A549 (cell line): ENCODE measurements at regions not wholly inside any gene's neighbourhood (a gene's known extent, or its start where the extent isn't known, plus 50 kb on each side); places are given as distances from the start of the nearest gene placed in this dataset.
"Not testable (repeated sequence)": the region's sequence is repeated elsewhere in the genome, so short reads cannot be mapped to it uniquely, and the experiment has no call there.

ENCODE experiments used
- ATAC-seq, 2 experiments: fragments of 200-7000 bp in 1 of 2; fragments of >200 bp in 1 of 2; cut with Nextera tagmentation in 1 of 2; cut with Tn5 transposase in 1 of 2; 3 replicates each; pipeline versions ENCODE4 v1.8.0 to v1.9.1; 2018 to 2020; ENCODE audit warnings: mild to moderate bottlenecking in 1 of 2, moderate library complexity in 1 of 2
- CTCF ChIA-PET: fragments of 300-600 bp; sonication (Branson Sonifier 250); formaldehyde crosslinking; extraction: SDS; loops from one replicate; lab custom pipeline; 2021; ENCODE audit warnings: antibody characterized with exemption, inconsistent platforms; lab: Yijun Ruan, JAX
- POLR2A ChIA-PET: fragments of 350-600 bp; formaldehyde crosslinking; extraction: SDS; loops from one replicate; lab custom pipeline; 2021; ENCODE audit warnings: antibody characterized with exemption, inconsistent platforms; lab: Yijun Ruan, JAX
- DNase-seq, 2 experiments: peaks; one replicate each; pipeline versions ENCODE4 v3.0.0 to v3.0.0-alpha.2; 2011 to 2016; ENCODE audit warnings: low read depth in 1 of 2, low spot score in 1 of 2
- FAIRE-seq: peaks from 2 replicates; lab custom pipeline; 2011; peaks lifted over from hg19 to GRCh38; lab: Jason Lieb, UNC
- H3K27ac ChIP-seq, 2 experiments: fragments of >200 bp; sonication (Bioruptor Twin); formaldehyde crosslinking; 3 replicates each; pipeline ENCODE4 v1.5.1; 2016 to 2017
- H3K4me1 ChIP-seq: fragments of >200 bp; sonication (Bioruptor Twin); formaldehyde crosslinking; 3 replicates; pipeline ENCODE4 v1.6.1; 2016
- H3K4me2 ChIP-seq: fragments of >200 bp; sonication (Bioruptor Twin); formaldehyde crosslinking; 3 replicates; pipeline ENCODE4 v1.6.1; 2016
- H3K4me3 ChIP-seq: fragments of >200 bp; sonication (Bioruptor Twin); formaldehyde crosslinking; 3 replicates; pipeline ENCODE4 v1.5.1; 2016
- H3K9me3 ChIP-seq: fragments of >200 bp; sonication (Bioruptor Twin); formaldehyde crosslinking; 3 replicates; pipeline ENCODE4 v1.6.1; 2016
- CHD2 ChIP-seq: fragments of 150-350 bp; IDR thresholded peaks from 2 replicates; pipeline ENCODE4 v1.6.1; 2014; ENCODE audit warnings: low read length; ENCODE audit not compliant: partially characterized antibody
- CHD4 ChIP-seq: fragments of 200-600 bp; sonication (generic); IDR thresholded peaks from 2 replicates; pipeline ENCODE4 v1.6.1; 2016; ENCODE audit warnings: antibody characterized with exemption, mild to moderate bottlenecking, borderline replicate concordance
- EHF ChIP-seq: fragments of 250-450 bp; sonication (Bioruptor Pico); IDR thresholded peaks from 2 replicates; pipeline ENCODE4 v1.5.0; 2020; ENCODE audit warnings: mild to moderate bottlenecking
- FOSL2 ChIP-seq, 2 experiments: fragments of 450-650 bp in 1 of 2; fragments of >200 bp in 1 of 2; sonication (Bioruptor Twin) in 1 of 2; formaldehyde crosslinking; IDR thresholded peaks; 2 replicates each; pipeline versions ENCODE4 v1.5.0 to v1.6.1; 2016 to 2020; ENCODE audit warnings: mild to moderate bottlenecking in 1 of 2, moderate library complexity in 1 of 2
- HDAC2 ChIP-seq: fragments of 200-600 bp; sonication (generic); IDR thresholded peaks from 2 replicates; pipeline ENCODE4 v1.6.1; 2016
- HMGXB4 ChIP-seq: fragments of 250-450 bp; sonication (Bioruptor Pico); IDR thresholded peaks from 2 replicates; pipeline ENCODE4 v1.5.0; 2021; ENCODE audit warnings: mild to moderate bottlenecking, moderate library complexity, borderline replicate concordance
- HOXA7 ChIP-seq: fragments of 250-450 bp; sonication (Bioruptor Pico); IDR thresholded peaks from 2 replicates; pipeline ENCODE4 v1.5.0; 2020; ENCODE audit warnings: mild to moderate bottlenecking, moderate library complexity
- HOXB5 ChIP-seq: fragments of 250-450 bp; sonication (Bioruptor Pico); IDR thresholded peaks from 2 replicates; pipeline ENCODE4 v1.5.0; 2020; ENCODE audit warnings: mild to moderate bottlenecking, moderate library complexity
- JUNB ChIP-seq: fragments of >200 bp; sonication (Bioruptor Twin); formaldehyde crosslinking; IDR thresholded peaks from 2 replicates; pipeline ENCODE4 v1.6.1; 2016
- MYC ChIP-seq: IDR thresholded peaks from 2 replicates; pipeline ENCODE4 v1.6.1; 2012; ENCODE audit warnings: mild to moderate bottlenecking, inconsistent platforms, low read length, improper control_type of control experiment, borderline replicate concordance
- NPAS2 ChIP-seq: fragments of 250-450 bp; sonication (Bioruptor Pico); IDR thresholded peaks from 2 replicates; pipeline ENCODE4 v1.8.0; 2022; ENCODE audit warnings: mild to moderate bottlenecking, moderate library complexity, borderline replicate concordance
- NR3C1 ChIP-seq: fragments of >200 bp; sonication (Bioruptor Twin); formaldehyde crosslinking; IDR thresholded peaks from 3 replicates; pipeline ENCODE4 v1.6.1; 2017
- POLR2AphosphoS2 ChIP-seq: conservative IDR thresholded peaks from 2 replicates; pipeline ENCODE4 v1.6.1; 2012; ENCODE audit warnings: low read length, improper control_type of control experiment, inconsistent platforms
- RARB ChIP-seq: fragments of 250-450 bp; sonication (Bioruptor Pico); IDR thresholded peaks from 2 replicates; pipeline ENCODE4 v1.8.0; 2021; ENCODE audit warnings: mild to moderate bottlenecking, moderate library complexity
- RNF2 ChIP-seq: fragments of 200-600 bp; sonication (generic); IDR thresholded peaks from 2 replicates; pipeline ENCODE4 v1.6.1; 2016; ENCODE audit warnings: low read depth, mild to moderate bottlenecking, antibody characterized with exemption, moderate library complexity, borderline replicate concordance
- SMC3 ChIP-seq: fragments of >200 bp; sonication (Bioruptor Twin); formaldehyde crosslinking; IDR thresholded peaks from 3 replicates; pipeline ENCODE4 v1.6.1; 2018; ENCODE audit warnings: inconsistent platforms
- TP53 ChIP-seq: fragments of 250-450 bp; sonication (Bioruptor Pico); IDR thresholded peaks from 2 replicates; pipeline ENCODE4 v1.5.0; 2021; ENCODE audit warnings: mild to moderate bottlenecking, moderate library complexity
- USF2 ChIP-seq: fragments of 450-650 bp; IDR thresholded peaks from 2 replicates; pipeline ENCODE4 v1.6.1; 2014; ENCODE audit warnings: antibody characterized with exemption
- ZC3H11A ChIP-seq: fragments of 450-650 bp; IDR thresholded peaks from 2 replicates; pipeline ENCODE4 v1.6.1; 2014; ENCODE audit warnings: antibody characterized with exemption, mild to moderate bottlenecking
- ZNF302 ChIP-seq: fragments of 250-450 bp; sonication (Bioruptor Pico); IDR thresholded peaks from 2 replicates; pipeline ENCODE4 v1.9.0; 2021; ENCODE audit warnings: inconsistent platforms, mild to moderate bottlenecking, moderate library complexity
- WGBS: methylation state at CpG from one replicate; pipeline ENCODE4 v1.1.6; 2017; ENCODE audit errors: missing lambda C conversion rate; 5-methylcytosine and 5-hydroxymethylcytosine counted together
- TF ChIP-seq, protein P1 (sequence below): fragments of 200-600 bp; sonication (generic); IDR thresholded peaks from 2 replicates; pipeline ENCODE4 v1.6.1; 2016; ENCODE audit warnings: antibody characterized with exemption, mild to moderate bottlenecking, moderate library complexity

GRCh38 chr5:105868038-105868780 lies 1802.5 kb downstream of the EFNA5 start:
- no peak overlapping the region for H3K4me3 ChIP-seq
- WGBS: 29% methylated on average over 1 of the region's 1 CpG
- POLR2A ChIA-PET: no interaction called here
- FAIRE-seq (no peak), ATAC-seq (no peak), DNase-seq (no peak)
- CTCF ChIA-PET: interaction anchor here (0.5 kb wide), 1 partner anchor 731 kb away, joined by 3 read pairs; no protein-coding TSS in a partner anchor
- no peaks in the 10 kb centered on the region for H3K9me3 ChIP-seq
- H3K4me2 ChIP-seq: no peak overlapping the region
- no peak for TF ChIP-seq NPAS2
- TF ChIP-seq FOSL2 (IDR thresholded peaks at IDR 0.05): no peak
- no peak for TF ChIP-seq FOSL2 (CRISPR knock-in tag; IDR thresholded peaks at IDR 0.05)
- H3K27ac ChIP-seq: no peak overlapping the region
- no peaks in the 10 kb centered on the region for H3K4me1 ChIP-seq

GRCh38 chr5:105865834-105866233 lies 1804.9 kb downstream of the EFNA5 start:
- POLR2A ChIA-PET: no interaction called here
- 40% methylated on average over 1 of the region's 1 CpG for WGBS

DNA sequence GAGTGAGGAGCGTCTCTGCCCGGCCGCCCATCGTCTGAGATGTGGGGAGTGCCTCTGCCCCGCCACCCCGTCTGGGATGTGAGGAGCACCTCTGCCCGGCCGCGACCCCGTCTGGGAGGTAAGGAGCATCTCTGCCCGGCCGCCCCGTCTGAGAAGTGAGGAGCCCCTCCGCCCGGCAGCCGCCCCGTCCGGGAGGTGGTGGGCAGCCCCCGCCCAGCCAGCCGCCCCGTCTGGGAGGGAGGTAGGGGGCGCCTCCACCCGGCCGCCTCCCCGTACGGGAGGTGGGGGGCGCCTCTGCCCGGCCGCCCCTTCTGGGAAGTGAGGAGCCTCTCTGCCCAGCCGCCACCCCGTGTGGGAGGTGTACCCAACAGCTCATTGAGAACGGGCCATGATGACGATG lies 1811.4 kb downstream of the EFNA5 start:
- H3K4me1 ChIP-seq, H3K27ac ChIP-seq, CTCF ChIA-PET, DNase-seq, H3K4me2 ChIP-seq, FAIRE-seq, ATAC-seq, H3K9me3 ChIP-seq, POLR2A ChIA-PET, H3K4me3 ChIP-seq: not testable (repeated sequence)
- 93% methylated on average over 7 of the region's 33 CpGs for WGBS

More at GRCh38 chr5:105865834-105866233, 1804.9 kb downstream of the EFNA5 start:
- Histone ChIP-seq H3K4me2 (no peak overlapping the region), H3K4me1 (no peaks in the 10 kb centered on the region), H3K9me3 (no peaks in the 10 kb centered on the region), H3K4me3 (no peak overlapping the region), H3K27ac (no peak overlapping the region)
- no peak for FAIRE-seq
- DNase-seq: no peak
- CTCF ChIA-PET: no interaction called here
- no peak for TF ChIP-seq HMGXB4 (CRISPR knock-in tag)
- no peak for TF ChIP-seq JUNB
- TF ChIP-seq RNF2: no peak
- TF ChIP-seq CHD2: no peak
- TF ChIP-seq ZNF302 (CRISPR knock-in tag): no peak
- ATAC-seq: no peak

DNA sequence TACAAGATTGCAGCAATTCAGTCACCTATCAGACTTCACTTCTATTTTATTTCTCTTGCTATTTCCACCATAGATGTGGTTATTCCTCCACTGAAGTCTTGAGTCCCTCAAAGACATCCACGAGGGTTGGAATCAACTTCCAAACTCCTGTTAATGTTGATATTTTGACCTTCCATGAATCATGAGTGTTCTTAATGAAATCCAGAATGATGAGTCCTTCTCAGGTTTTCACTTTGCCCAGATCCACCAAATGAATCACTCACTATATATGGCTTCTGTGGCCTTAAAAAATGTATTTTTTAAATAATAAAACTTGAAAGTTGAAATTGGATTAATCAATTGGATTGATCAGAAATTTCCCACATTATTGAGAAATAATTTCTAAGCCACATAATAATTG lies 1821.0 kb downstream of the EFNA5 start:
- ATAC-seq: no peak
- ChIA-PET CTCF (no interaction called here), POLR2A (no interaction called here)
- H3K9me3 ChIP-seq: no peaks in the 10 kb centered on the region
- 9% methylated on average over 1 of the region's 1 CpG for WGBS
- no peak for FAIRE-seq
- DNase-seq: no peak
- H3K4me1 ChIP-seq: no peaks in the 10 kb centered on the region
- H3K4me3 ChIP-seq: no peak overlapping the region
- no peak overlapping the region for H3K27ac ChIP-seq
- H3K4me2 ChIP-seq: no peak overlapping the region
- no peak for TF ChIP-seq HMGXB4 (CRISPR knock-in tag)
- no peak for TF ChIP-seq HOXB5 (CRISPR knock-in tag)
- no peak for TF ChIP-seq USF2
- no peak for TF ChIP-seq POLR2AphosphoS2
- TF ChIP-seq, protein P1, sequence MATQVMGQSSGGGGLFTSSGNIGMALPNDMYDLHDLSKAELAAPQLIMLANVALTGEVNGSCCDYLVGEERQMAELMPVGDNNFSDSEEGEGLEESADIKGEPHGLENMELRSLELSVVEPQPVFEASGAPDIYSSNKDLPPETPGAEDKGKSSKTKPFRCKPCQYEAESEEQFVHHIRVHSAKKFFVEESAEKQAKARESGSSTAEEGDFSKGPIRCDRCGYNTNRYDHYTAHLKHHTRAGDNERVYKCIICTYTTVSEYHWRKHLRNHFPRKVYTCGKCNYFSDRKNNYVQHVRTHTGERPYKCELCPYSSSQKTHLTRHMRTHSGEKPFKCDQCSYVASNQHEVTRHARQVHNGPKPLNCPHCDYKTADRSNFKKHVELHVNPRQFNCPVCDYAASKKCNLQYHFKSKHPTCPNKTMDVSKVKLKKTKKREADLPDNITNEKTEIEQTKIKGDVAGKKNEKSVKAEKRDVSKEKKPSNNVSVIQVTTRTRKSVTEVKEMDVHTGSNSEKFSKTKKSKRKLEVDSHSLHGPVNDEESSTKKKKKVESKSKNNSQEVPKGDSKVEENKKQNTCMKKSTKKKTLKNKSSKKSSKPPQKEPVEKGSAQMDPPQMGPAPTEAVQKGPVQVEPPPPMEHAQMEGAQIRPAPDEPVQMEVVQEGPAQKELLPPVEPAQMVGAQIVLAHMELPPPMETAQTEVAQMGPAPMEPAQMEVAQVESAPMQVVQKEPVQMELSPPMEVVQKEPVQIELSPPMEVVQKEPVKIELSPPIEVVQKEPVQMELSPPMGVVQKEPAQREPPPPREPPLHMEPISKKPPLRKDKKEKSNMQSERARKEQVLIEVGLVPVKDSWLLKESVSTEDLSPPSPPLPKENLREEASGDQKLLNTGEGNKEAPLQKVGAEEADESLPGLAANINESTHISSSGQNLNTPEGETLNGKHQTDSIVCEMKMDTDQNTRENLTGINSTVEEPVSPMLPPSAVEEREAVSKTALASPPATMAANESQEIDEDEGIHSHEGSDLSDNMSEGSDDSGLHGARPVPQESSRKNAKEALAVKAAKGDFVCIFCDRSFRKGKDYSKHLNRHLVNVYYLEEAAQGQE: no peak
- no peak for TF ChIP-seq SMC3
- no peak for TF ChIP-seq MYC
- TF ChIP-seq ZC3H11A: no peak
- no peak for TF ChIP-seq CHD4
- TF ChIP-seq HOXA7 (CRISPR knock-in tag): no peak
- no peak for TF ChIP-seq NPAS2
- TF ChIP-seq RARB (CRISPR knock-in tag): no peak
- TF ChIP-seq EHF: no peak
- no peak for TF ChIP-seq NR3C1
- TF ChIP-seq HDAC2: no peak
- no peak for TF ChIP-seq TP53 (CRISPR knock-in tag)
